ENCODE measurements at regions not wholly inside any gene's neighbourhood (a gene's known extent, or its start where the extent isn't known, plus 50 kb on each side); places are given as distances from the start of the nearest gene placed in this dataset.

DNA sequence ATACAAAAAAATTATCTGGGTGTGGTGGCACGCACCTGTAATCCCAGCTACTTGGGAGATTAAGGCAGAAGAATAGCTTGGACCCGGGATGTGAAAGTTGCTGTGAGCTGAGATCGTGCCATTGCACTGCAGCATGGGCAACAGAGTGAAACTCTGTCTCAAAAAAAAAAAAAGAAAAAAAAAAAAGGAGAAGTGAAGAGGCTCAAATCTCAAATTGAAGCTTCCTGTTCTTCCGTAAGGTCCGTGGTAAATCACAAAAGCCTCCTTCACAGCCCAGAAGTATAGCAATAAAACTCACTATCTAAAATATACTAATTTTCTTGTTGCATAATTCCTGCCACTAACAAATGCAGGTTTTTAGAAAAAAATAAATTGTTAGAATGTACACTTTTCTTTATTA is 498.2 kb upstream of the BRINP3 start:
- H3K4me3 ChIP-seq (ENCODE audit: low read length), result no peak overlapping the region
- H3K4me2 ChIP-seq (ENCODE audit: low read length), result no peak overlapping the region
- no peak overlapping the region for H3K9ac ChIP-seq (ENCODE audit: low read depth, low read length)
- H3K4me1 ChIP-seq (ENCODE audit: control insufficient read depth, insufficient read depth, low read length), result no peaks in the 10 kb centered on the region
- no peaks in the 10 kb centered on the region for H3K36me3 ChIP-seq (ENCODE audit: insufficient read depth, low read length)
- H3K9me3 ChIP-seq (replicated peaks; ENCODE audit: low read length), result peaks cover 1% of the 10 kb centered on the region
- no peaks in the 10 kb centered on the region for H3K27me3 ChIP-seq (ENCODE audit: control insufficient read depth, insufficient read depth, low read length)

DNA sequence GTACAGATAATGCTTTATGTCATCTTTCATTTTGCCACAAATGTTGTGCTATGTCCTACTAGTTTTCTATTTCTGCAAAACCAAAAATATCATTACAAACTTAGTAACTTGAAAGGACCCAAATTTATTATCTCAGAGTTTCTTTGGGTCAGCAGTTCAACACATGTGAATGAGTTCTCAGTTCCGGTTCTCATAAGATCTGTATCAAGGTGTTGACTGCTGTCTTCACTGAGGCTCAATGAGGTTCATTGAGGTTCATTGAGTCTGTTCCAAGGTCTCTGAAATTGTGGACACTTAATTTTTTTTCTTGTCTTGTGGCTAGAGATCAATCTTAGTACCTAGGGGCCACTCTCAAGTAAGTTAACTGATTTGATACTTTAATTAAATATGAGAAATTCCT is 525.1 kb upstream of the BRINP3 start:
- no peaks in the 10 kb centered on the region for H3K36me3 ChIP-seq (ENCODE audit: insufficient read depth, low read length)
- H3K27me3 ChIP-seq (ENCODE audit: control insufficient read depth, insufficient read depth, low read length), result no peaks in the 10 kb centered on the region
- no peak overlapping the region for H3K4me2 ChIP-seq (ENCODE audit: low read length)
- no peaks in the 10 kb centered on the region for H3K4me1 ChIP-seq (ENCODE audit: control insufficient read depth, insufficient read depth, low read length)
- no peak overlapping the region for H3K4me3 ChIP-seq (ENCODE audit: low read length)
- H3K9me3 ChIP-seq (replicated peaks; ENCODE audit: low read length), result no peaks in the 10 kb centered on the region
- H3K9ac ChIP-seq (ENCODE audit: low read depth, low read length), result no peak overlapping the region

DNA sequence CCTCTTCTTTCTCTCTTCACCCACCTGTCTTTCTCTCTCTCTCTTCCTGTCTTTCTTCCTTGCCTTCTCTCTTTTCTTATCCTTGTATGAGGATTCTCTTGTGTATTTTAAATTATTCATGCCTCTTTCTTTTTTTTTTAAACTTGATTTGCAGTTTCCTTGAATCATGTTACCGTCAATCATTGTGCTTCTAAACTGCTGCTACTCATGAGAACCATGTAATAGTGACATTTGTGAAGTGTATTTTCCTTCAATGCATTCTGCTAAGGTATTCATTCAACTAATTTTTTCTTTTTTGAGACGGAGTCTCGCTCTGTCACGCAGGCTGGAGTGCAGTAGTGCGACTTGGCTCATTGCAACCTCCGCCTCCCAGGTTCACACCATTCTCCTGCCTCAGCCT is 539.1 kb upstream of the BRINP3 start:
- Histone ChIP-seq H3K9ac (ENCODE audit: low read depth, low read length) (no peak overlapping the region), H3K27me3 (ENCODE audit: control insufficient read depth, insufficient read depth, low read length) (no peaks in the 10 kb centered on the region)

DNA sequence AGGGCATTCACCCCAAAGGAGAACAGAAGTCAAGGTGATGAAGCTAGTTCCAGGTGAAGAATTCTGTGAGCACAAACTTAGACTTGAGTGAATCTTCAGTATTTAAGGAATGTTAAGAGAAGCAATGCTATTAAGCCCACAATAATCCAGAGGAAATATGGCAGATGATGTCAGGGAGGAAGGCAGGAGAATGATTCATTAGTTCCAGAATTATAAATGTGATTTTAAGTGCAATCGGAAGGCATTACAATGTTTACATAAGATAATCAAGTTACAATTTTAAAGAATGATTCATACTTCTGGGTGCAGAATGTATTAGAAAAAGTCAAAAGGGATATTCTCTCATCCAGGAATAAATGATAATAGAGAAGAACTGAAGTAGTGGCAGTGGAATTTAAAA is 545.2 kb upstream of the BRINP3 start:
- H3K4me1 ChIP-seq (ENCODE audit: control insufficient read depth, insufficient read depth, low read length), result no peaks in the 10 kb centered on the region
- H3K9me3 ChIP-seq (replicated peaks; ENCODE audit: low read length), result peaks cover under 1% of the 10 kb centered on the region
- no peak overlapping the region for H3K9ac ChIP-seq (ENCODE audit: low read depth, low read length)
- no peaks in the 10 kb centered on the region for H3K27me3 ChIP-seq (ENCODE audit: control insufficient read depth, insufficient read depth, low read length)
- H3K4me3 ChIP-seq (ENCODE audit: low read length), result no peak overlapping the region
- no peaks in the 10 kb centered on the region for H3K36me3 ChIP-seq (ENCODE audit: insufficient read depth, low read length)
- no peak overlapping the region for H3K4me2 ChIP-seq (ENCODE audit: low read length)

More for the DNA sequence above, 539.1 kb upstream of the BRINP3 start:
- H3K4me1 ChIP-seq (ENCODE audit: control insufficient read depth, insufficient read depth, low read length), result no peaks in the 10 kb centered on the region
- H3K4me3 ChIP-seq (ENCODE audit: low read length), result no peak overlapping the region
- no peak overlapping the region for H3K4me2 ChIP-seq (ENCODE audit: low read length)
- no peaks in the 10 kb centered on the region for H3K36me3 ChIP-seq (ENCODE audit: insufficient read depth, low read length)
- H3K9me3 ChIP-seq (replicated peaks; ENCODE audit: low read length), result peaks cover 4% of the 10 kb centered on the region

DNA sequence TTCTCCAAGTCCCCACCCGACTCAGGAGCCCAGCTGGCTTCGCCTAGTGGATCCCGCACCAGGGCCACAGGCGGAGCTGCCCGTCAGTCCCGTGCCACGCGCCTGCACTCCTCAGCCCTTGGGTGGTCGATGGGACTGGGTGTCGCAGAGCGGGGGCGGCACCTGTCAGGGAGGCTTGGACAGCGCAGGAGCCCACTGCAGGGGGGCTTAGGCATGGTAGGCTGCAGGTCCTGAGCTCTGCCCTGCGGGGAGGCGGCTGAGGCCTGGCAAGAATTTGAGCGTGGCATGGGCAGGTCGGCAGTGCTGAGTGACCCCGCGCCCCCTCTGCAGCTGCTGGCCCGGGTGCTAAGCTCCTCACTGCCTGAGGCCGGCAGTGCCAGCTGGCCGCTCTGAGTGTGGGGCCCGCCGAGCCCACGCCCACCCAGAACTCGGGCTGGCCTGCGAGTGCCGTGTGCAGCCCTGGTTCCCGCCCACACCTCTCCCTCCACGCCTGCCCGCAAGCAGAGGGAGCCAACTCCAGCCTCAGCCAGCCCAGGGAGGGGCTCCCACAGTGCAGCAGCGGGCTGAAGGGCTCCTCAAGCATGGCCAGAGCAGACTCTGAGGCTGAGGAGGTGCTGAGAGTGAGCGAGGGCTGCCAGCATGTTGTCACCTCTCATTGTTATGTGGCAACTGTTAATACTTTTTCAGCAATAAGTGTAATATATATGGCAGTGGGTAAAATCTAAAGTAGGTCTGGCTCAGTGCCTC is 548.4 kb upstream of the BRINP3 start:
- no peaks in the 10 kb centered on the region for H3K27me3 ChIP-seq (ENCODE audit: control insufficient read depth, insufficient read depth, low read length)
- H3K9me3 ChIP-seq (replicated peaks; ENCODE audit: low read length), result no peaks in the 10 kb centered on the region
- H3K36me3 ChIP-seq (ENCODE audit: insufficient read depth, low read length), result no peaks in the 10 kb centered on the region
- no peak overlapping the region for H3K4me3 ChIP-seq (ENCODE audit: low read length)
- H3K4me2 ChIP-seq (ENCODE audit: low read length), result no peak overlapping the region
- no peak overlapping the region for H3K9ac ChIP-seq (ENCODE audit: low read depth, low read length)
- H3K4me1 ChIP-seq (ENCODE audit: control insufficient read depth, insufficient read depth, low read length), result no peaks in the 10 kb centered on the region

DNA sequence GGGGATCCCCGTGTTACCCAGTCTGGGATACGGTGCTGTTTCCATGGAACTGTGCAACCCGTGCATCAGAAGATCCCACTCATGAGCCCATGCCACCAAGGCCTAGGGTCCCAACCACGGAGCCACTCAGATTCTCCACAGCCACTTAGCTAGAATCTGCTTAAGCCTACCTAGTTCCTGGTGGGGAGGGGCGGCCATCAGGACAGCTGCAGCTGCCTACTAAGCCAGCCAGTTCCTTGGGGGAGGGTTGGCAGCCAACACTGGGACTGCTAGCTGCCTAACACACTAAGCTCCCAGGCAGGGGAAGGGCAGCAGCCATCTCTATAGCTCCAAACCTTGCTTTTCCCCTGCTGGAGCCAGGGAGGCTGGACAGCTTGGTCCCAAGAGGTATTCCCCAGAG is 549.2 kb upstream of the BRINP3 start:
- Histone ChIP-seq H3K4me2 (ENCODE audit: low read length) (no peak overlapping the region), H3K9me3 (replicated peaks; ENCODE audit: low read length) (no peaks in the 10 kb centered on the region), H3K27me3 (ENCODE audit: control insufficient read depth, insufficient read depth, low read length) (no peaks in the 10 kb centered on the region), H3K4me3 (ENCODE audit: low read length) (no peak overlapping the region), H3K9ac (ENCODE audit: low read depth, low read length) (no peak overlapping the region), H3K36me3 (ENCODE audit: insufficient read depth, low read length) (no peaks in the 10 kb centered on the region), H3K4me1 (ENCODE audit: control insufficient read depth, insufficient read depth, low read length) (no peaks in the 10 kb centered on the region)

DNA sequence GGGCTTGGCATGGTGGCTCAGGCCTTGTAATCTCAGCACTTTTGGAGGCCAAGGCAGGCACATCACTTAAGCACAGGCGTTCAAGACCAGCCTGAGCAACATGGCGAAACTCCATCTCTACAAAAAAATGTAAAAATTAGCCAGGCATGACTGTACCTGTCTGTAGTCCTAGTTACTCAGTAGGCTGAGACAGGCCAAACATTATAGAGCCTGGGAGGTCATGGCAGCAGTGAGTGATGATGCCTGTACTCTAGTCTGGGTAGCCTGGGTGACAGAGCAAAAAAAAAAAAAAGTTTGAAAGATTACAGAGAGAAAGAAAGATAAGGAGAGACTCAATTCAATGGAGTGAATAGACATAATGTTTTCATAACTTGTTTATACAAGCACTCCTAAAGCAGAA is 556.5 kb upstream of the BRINP3 start:
- Histone ChIP-seq H3K4me3 (ENCODE audit: low read length) (no peak overlapping the region), H3K36me3 (ENCODE audit: insufficient read depth, low read length) (no peaks in the 10 kb centered on the region), H3K4me2 (ENCODE audit: low read length) (no peak overlapping the region), H3K27me3 (ENCODE audit: control insufficient read depth, insufficient read depth, low read length) (no peaks in the 10 kb centered on the region), H3K9ac (ENCODE audit: low read depth, low read length) (no peak overlapping the region), H3K4me1 (ENCODE audit: control insufficient read depth, insufficient read depth, low read length) (no peaks in the 10 kb centered on the region), H3K9me3 (replicated peaks; ENCODE audit: low read length) (no peaks in the 10 kb centered on the region)

DNA sequence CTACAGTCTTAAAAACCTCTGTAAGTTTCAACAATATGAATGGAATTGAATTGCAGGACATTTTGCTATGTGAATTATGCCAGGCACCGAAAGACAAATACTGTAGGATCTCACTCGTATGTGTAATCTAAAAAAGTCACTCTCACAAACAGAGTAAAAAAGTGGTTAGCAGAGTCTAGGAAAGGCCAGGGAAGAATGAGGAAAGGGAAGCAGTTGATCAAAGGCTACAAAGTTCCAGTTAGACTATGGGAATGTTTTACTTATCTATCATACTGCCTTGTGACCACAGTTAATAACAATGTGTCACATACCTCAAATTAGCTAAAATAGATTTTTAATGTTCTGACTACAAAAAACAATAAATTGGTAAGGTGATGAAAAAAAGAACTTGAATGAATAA is 565.4 kb upstream of the BRINP3 start:
- H3K4me2 ChIP-seq (ENCODE audit: low read length), result no peak overlapping the region
- H3K4me3 ChIP-seq (ENCODE audit: low read length), result no peak overlapping the region
- H3K36me3 ChIP-seq (ENCODE audit: insufficient read depth, low read length), result no peaks in the 10 kb centered on the region
- H3K9me3 ChIP-seq (replicated peaks; ENCODE audit: low read length), result no peaks in the 10 kb centered on the region
- H3K4me1 ChIP-seq (ENCODE audit: control insufficient read depth, insufficient read depth, low read length), result no peaks in the 10 kb centered on the region
- H3K9ac ChIP-seq (ENCODE audit: low read depth, low read length), result no peak overlapping the region
- no peaks in the 10 kb centered on the region for H3K27me3 ChIP-seq (ENCODE audit: control insufficient read depth, insufficient read depth, low read length)

DNA sequence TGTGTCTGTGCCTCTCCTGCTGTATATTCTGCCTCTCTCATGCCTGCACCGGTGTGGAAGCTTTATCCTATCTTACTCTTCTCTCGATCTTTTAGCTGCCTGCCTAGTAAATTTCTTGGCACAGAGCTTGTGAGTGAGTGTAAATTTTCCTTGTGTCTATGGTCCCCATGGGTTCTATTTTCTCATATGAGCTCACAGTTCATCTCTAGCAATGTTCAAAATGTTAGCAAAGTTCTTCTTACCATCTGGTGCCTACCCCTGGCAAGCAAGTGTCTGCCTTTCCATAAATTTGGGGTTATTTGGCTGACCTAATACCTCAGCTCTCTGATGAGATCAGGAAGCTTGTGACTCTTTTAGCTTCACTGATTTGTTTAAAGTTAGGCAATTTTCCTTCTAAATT is 572.1 kb upstream of the BRINP3 start:
- Histone ChIP-seq H3K27me3 (ENCODE audit: control insufficient read depth, insufficient read depth, low read length) (no peaks in the 10 kb centered on the region), H3K4me2 (ENCODE audit: low read length) (no peak overlapping the region), H3K9ac (ENCODE audit: low read depth, low read length) (no peak overlapping the region), H3K36me3 (ENCODE audit: insufficient read depth, low read length) (no peaks in the 10 kb centered on the region), H3K9me3 (replicated peaks; ENCODE audit: low read length) (no peaks in the 10 kb centered on the region), H3K4me3 (ENCODE audit: low read length) (no peak overlapping the region), H3K4me1 (ENCODE audit: control insufficient read depth, insufficient read depth, low read length) (no peaks in the 10 kb centered on the region)

DNA sequence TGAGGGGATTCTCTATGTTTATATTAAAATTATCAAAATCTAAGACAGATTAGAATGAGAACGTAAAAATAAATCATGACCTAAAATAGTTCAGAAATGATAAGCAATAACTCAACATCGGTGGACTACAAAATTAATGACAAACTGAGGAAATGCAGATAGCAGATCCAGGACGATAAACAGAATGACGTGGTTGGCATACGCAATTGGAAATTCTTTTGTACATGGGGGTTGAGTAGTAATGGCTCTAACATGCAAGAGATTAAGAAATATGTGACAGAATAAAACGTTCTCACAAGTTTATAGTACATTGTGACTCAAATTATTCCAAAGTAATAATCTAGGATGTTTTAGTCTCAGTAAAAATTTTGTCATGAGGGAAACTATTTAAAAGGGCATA is 575.2 kb upstream of the BRINP3 start:
- Histone ChIP-seq H3K4me1 (ENCODE audit: control insufficient read depth, insufficient read depth, low read length) (no peaks in the 10 kb centered on the region), H3K4me2 (ENCODE audit: low read length) (no peak overlapping the region), H3K27me3 (ENCODE audit: control insufficient read depth, insufficient read depth, low read length) (no peaks in the 10 kb centered on the region), H3K36me3 (ENCODE audit: insufficient read depth, low read length) (no peaks in the 10 kb centered on the region), H3K9ac (ENCODE audit: low read depth, low read length) (no peak overlapping the region), H3K9me3 (replicated peaks; ENCODE audit: low read length) (no peaks in the 10 kb centered on the region), H3K4me3 (ENCODE audit: low read length) (no peak overlapping the region)

DNA sequence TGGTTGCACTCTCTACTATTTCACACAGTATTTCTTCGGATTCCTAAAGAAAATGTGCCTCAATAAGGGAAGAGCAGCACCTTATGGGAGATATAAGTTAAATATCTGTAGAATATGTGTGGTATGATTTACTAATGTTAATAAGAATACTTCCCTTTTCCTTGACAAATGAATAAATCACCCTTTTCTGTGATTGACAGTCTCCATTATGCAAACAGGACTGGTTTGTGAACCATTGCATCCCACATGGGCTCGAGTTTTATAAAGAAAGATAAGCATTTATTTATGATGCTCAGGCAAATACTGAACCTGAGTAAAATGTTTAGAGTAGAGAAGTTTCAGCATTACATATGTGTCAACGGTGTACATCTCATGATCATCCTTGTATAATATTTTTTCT is 587.7 kb upstream of the BRINP3 start:
- Histone ChIP-seq H3K27me3 (ENCODE audit: control insufficient read depth, insufficient read depth, low read length) (no peaks in the 10 kb centered on the region), H3K9me3 (replicated peaks; ENCODE audit: low read length) (no peaks in the 10 kb centered on the region), H3K4me1 (ENCODE audit: control insufficient read depth, insufficient read depth, low read length) (no peaks in the 10 kb centered on the region), H3K9ac (ENCODE audit: low read depth, low read length) (no peak overlapping the region), H3K4me3 (ENCODE audit: low read length) (no peak overlapping the region), H3K4me2 (ENCODE audit: low read length) (no peak overlapping the region), H3K36me3 (ENCODE audit: insufficient read depth, low read length) (no peaks in the 10 kb centered on the region)

DNA sequence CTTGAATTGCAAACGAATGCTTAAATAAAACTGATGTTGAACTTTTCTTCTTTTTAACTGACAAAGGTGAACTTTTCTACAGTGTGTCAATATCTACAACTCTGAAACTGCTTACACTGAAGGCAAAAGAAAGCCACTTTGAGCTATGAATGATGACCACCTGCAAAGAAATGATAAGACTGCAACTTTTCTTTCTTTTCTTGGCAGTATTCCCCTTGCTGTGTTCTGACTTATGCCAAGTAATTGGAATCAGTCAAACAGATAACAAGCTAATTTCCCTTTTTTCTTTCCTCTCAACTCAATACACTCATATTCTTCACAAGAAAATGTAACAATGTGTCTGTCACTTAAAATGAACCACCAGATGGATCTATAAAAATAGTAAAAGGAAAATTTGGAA is 588.1 kb upstream of the BRINP3 start:
- Histone ChIP-seq H3K4me2 (ENCODE audit: low read length) (no peak overlapping the region), H3K36me3 (ENCODE audit: insufficient read depth, low read length) (no peaks in the 10 kb centered on the region), H3K27me3 (ENCODE audit: control insufficient read depth, insufficient read depth, low read length) (no peaks in the 10 kb centered on the region), H3K9ac (ENCODE audit: low read depth, low read length) (no peak overlapping the region), H3K4me1 (ENCODE audit: control insufficient read depth, insufficient read depth, low read length) (no peaks in the 10 kb centered on the region), H3K4me3 (ENCODE audit: low read length) (no peak overlapping the region), H3K9me3 (replicated peaks; ENCODE audit: low read length) (no peaks in the 10 kb centered on the region)

Measured in skeletal muscle satellite cell (primary cell).